HepG2 (cell line): ENCODE measurements at regions not wholly inside any gene's neighbourhood (a gene's known extent, or its start where the extent isn't known, plus 50 kb on each side); places are given as distances from the start of the nearest gene placed in this dataset.

Source experiments
- ATAC-seq: fragments of 200-7000 bp; cut with Tn5 transposase; 3 replicates; pipeline ENCODE4 v1.9.1; 2020; ENCODE audit warnings: mild to moderate bottlenecking, moderate library complexity
- BruUV-seq: library from RNA; stranded (reverse); fragments of 400-500 nt; replicated peaks from 2 replicates; lab custom pipeline; 2021; lab: Mats Ljungman, UMichigan
- CTCF ChIA-PET: fragments of 300-600 bp; formaldehyde crosslinking; extraction: SDS; loops from one replicate; lab custom pipeline; 2021; ENCODE audit warnings: low total read pairs, inconsistent platforms, low intra/inter-chr PET ratio; lab: Yijun Ruan, JAX
- POLR2A ChIA-PET: fragments of 350-600 bp; sonication (Branson Sonifier 250); formaldehyde crosslinking; loops from one replicate; lab custom pipeline; 2020; ENCODE audit warnings: antibody characterized with exemption, inconsistent platforms; lab: Yijun Ruan, JAX
- DNase-seq: peaks from one replicate; pipeline ENCODE4 v3.0.0-alpha.2; 2015; ENCODE audit warnings: low spot score
- FAIRE-seq: peaks from 3 replicates; lab custom pipeline; 2011; peaks lifted over from hg19 to GRCh38; lab: Jason Lieb, UNC
- H2AFZ ChIP-seq: one replicate; pipeline ENCODE4 v1.6.1; 2011; ENCODE audit warnings: low read length, inconsistent platforms
- H3K27ac ChIP-seq: fragments of 300-600 bp; 3 replicates; pipeline ENCODE4 v1.8.0; 2011; ENCODE audit warnings: mixed run types, mild to moderate bottlenecking, mixed read lengths, low read length, inconsistent platforms; ENCODE audit not compliant: insufficient read depth; ENCODE audit errors: extremely low read length
- H3K27me3 ChIP-seq, 2 experiments: fragments of 200-600 bp in 1 of 2; 2 replicates in 1 of 2; 3 replicates in 1 of 2; pipeline versions ENCODE4 v1.6.0 to v1.8.0; 2011; ENCODE audit warnings: low read length in 2 of 2, mild to moderate bottlenecking in 2 of 2, moderate library complexity in 2 of 2, inconsistent platforms in 1 of 2; ENCODE audit not compliant: insufficient read depth in 2 of 2, control insufficient read depth in 1 of 2
- H3K36me3 ChIP-seq, 2 experiments: fragments of 200-600 bp in 1 of 2; replicated peaks in 1 of 2; 2 replicates in 1 of 2; 3 replicates in 1 of 2; pipeline versions ENCODE4 v1.5.1 to v1.8.0; 2011; ENCODE audit warnings: low read length in 2 of 2, inconsistent platforms in 1 of 2; ENCODE audit not compliant: insufficient read depth in 2 of 2, control insufficient read depth in 1 of 2
- H3K4me1 ChIP-seq: 2 replicates; pipeline ENCODE4 v1.5.1; 2012; ENCODE audit warnings: low read length, inconsistent platforms; ENCODE audit not compliant: insufficient read depth
- H3K4me2 ChIP-seq: 2 replicates; pipeline ENCODE4 v1.6.0; 2011; ENCODE audit warnings: low read depth, low read length, inconsistent platforms
- H3K4me3 ChIP-seq, 3 experiments: fragments of 200-600 bp in 1 of 3; sonication (generic), shearing (Covaris generic) in 1 of 3; replicated peaks in 1 of 3; 2 replicates each; pipeline ENCODE4 v1.5.1; 2011 to 2016; ENCODE audit warnings: low read length in 3 of 3, inconsistent platforms in 2 of 3, low read depth in 2 of 3, mild to moderate bottlenecking in 2 of 3, control low read depth in 1 of 3, mixed read lengths in 1 of 3; ENCODE audit not compliant: insufficient read depth in 1 of 3
- H3K79me2 ChIP-seq: one replicate; pipeline ENCODE4 v1.6.1; 2011; ENCODE audit warnings: low read length, inconsistent platforms; ENCODE audit not compliant: insufficient read depth
- H3K9ac ChIP-seq: 2 replicates; pipeline ENCODE4 v1.6.0; 2011; ENCODE audit warnings: mild to moderate bottlenecking, low read depth, low read length, inconsistent platforms; ENCODE audit not compliant: insufficient read depth
- H3K9me3 ChIP-seq: 2 replicates; pipeline ENCODE4 v1.5.1; 2012; ENCODE audit warnings: mild to moderate bottlenecking, low read length
- H4K20me1 ChIP-seq: 2 replicates; pipeline ENCODE4 v1.6.0; 2011; ENCODE audit warnings: inconsistent platforms, mild to moderate bottlenecking, low read length, moderate library complexity; ENCODE audit not compliant: insufficient read depth
- ARNT ChIP-seq: fragments of 450-650 bp; IDR thresholded peaks from 2 replicates; pipeline ENCODE4 v1.6.1; 2017
- ARNTL ChIP-seq: sonication (generic); formaldehyde crosslinking; IDR thresholded peaks from 2 replicates; pipeline ENCODE4 v1.4.0; 2020; ENCODE audit warnings: mild to moderate bottlenecking, missing genetic modification reagents
- CEBPG ChIP-seq: IDR thresholded peaks from 2 replicates; pipeline ENCODE4 v1.6.1; 2016
- FOXP1 ChIP-seq, 2 experiments: fragments of 450-650 bp in 1 of 2; IDR thresholded peaks; 2 replicates each; pipeline ENCODE4 v1.6.1; 2017 to 2018; ENCODE audit warnings: antibody characterized with exemption in 1 of 2
- HCFC1 ChIP-seq: fragments of 150-350 bp; IDR thresholded peaks from 2 replicates; pipeline ENCODE4 v1.6.1; 2014; ENCODE audit warnings: low read depth, low read length
- HMG20A ChIP-seq: IDR thresholded peaks from 2 replicates; pipeline ENCODE4 v1.6.1; 2016; ENCODE audit warnings: borderline replicate concordance
- HMG20B ChIP-seq: conservative IDR thresholded peaks from 2 replicates; pipeline ENCODE4 v1.6.1; 2016; ENCODE audit warnings: missing genetic modification reagents, missing compliant biosample characterization
- HNF4A ChIP-seq: sonication (generic); formaldehyde crosslinking; IDR thresholded peaks from 2 replicates; pipeline ENCODE4 v1.4.0; 2020; ENCODE audit warnings: missing genetic modification reagents
- IRF1 ChIP-seq: sonication (generic); formaldehyde crosslinking; IDR thresholded peaks from 2 replicates; pipeline ENCODE4 v1.4.0; 2020; ENCODE audit warnings: low read depth, mild to moderate bottlenecking, missing genetic modification reagents
- PHB2 ChIP-seq: fragments of 450-650 bp; IDR thresholded peaks from 2 replicates; pipeline ENCODE4 v1.6.1; 2018; ENCODE audit not compliant: partially characterized antibody
- RBM39 ChIP-seq: fragments of 200-400 bp; formaldehyde crosslinking; IDR thresholded peaks from one replicate; pipeline ENCODE4 v1.6.1; 2018; ENCODE audit warnings: antibody characterized with exemption, mild to moderate bottlenecking, low read depth, low read length; ENCODE audit not compliant: poor library complexity, severe bottlenecking
- SIX4 ChIP-seq: sonication (generic); formaldehyde crosslinking; IDR thresholded peaks from 2 replicates; pipeline ENCODE4 v1.4.0; 2020; ENCODE audit warnings: missing genetic modification reagents
- SP5 ChIP-seq: IDR thresholded peaks from 2 replicates; pipeline ENCODE4 v1.6.1; 2016; ENCODE audit warnings: low read depth, borderline replicate concordance
- TBX3 ChIP-seq: fragments of 450-650 bp; IDR thresholded peaks from 2 replicates; pipeline ENCODE4 v1.6.1; 2017; ENCODE audit warnings: antibody characterized with exemption, mild to moderate bottlenecking, inconsistent platforms, borderline replicate concordance
- TEAD2 ChIP-seq: sonication (generic); formaldehyde crosslinking; IDR thresholded peaks from 2 replicates; pipeline ENCODE4 v1.9.0; 2021; ENCODE audit warnings: missing genetic modification reagents
- ZBTB26 ChIP-seq: IDR thresholded peaks from 2 replicates; pipeline ENCODE4 v1.6.1; 2016; ENCODE audit warnings: missing compliant biosample characterization, missing genetic modification reagents, borderline replicate concordance
- ZBTB39 ChIP-seq: sonication (generic); formaldehyde crosslinking; IDR thresholded peaks from 2 replicates; pipeline ENCODE4 v1.5.0; 2020; ENCODE audit warnings: missing genetic modification reagents
- ZFP36L1 ChIP-seq: sonication (generic); formaldehyde crosslinking; IDR thresholded peaks from 2 replicates; pipeline ENCODE4 v1.8.0; 2022; ENCODE audit warnings: mild to moderate bottlenecking, missing genetic modification reagents, moderate library complexity
- ZNF225 ChIP-seq: sonication (generic); formaldehyde crosslinking; IDR thresholded peaks from 2 replicates; pipeline ENCODE4 v1.4.0; 2020; ENCODE audit warnings: mild to moderate bottlenecking, missing genetic modification reagents
- ZNF451 ChIP-seq: sonication (generic); formaldehyde crosslinking; IDR thresholded peaks from 2 replicates; pipeline ENCODE4 v1.5.0; 2020; ENCODE audit warnings: mild to moderate bottlenecking, missing genetic modification reagents
- ZNF569 ChIP-seq: sonication (generic); formaldehyde crosslinking; IDR thresholded peaks from 2 replicates; pipeline ENCODE4 v1.5.0; 2020; ENCODE audit warnings: mild to moderate bottlenecking, missing genetic modification reagents, moderate library complexity, borderline replicate concordance
- ZNF589 ChIP-seq: sonication (generic); formaldehyde crosslinking; conservative IDR thresholded peaks from 2 replicates; pipeline ENCODE4 v1.8.0; 2022; ENCODE audit warnings: mild to moderate bottlenecking, moderate library complexity, missing genetic modification reagents
- WGBS: methylation state at CpG from one replicate; pipeline ENCODE4 v1.1.6; 2017; ENCODE audit warnings: low lambda C conversion rate; 5-methylcytosine and 5-hydroxymethylcytosine counted together
- in situ Hi-C: cut with HindIII; loops from 2 replicates; pipeline ENCODE4 v1.10.0; 2017; ENCODE audit warnings: low pct_unique_long_range_greater_than_20kb; ENCODE audit not compliant: extremely low pct_ligation_motif_present
- intact Hi-C: fragments of 100-400 bp; cut with micrococcal nuclease; formaldehyde crosslinking; loops from one replicate; pipeline ENCODE4 v1.10.0; 2022; ENCODE audit not compliant: unreplicated experiment

GRCh38 chr5:61919920-61920319 is 386.1 kb upstream of the KIF2A start (continued):
- TF ChIP-seq ZBTB26 (CRISPR knock-in tag) (peak; percentile 93), TEAD2 (CRISPR knock-in tag) (no peak), ARNT (no peak), CEBPG (peak; percentile 87), HNF4A (CRISPR knock-in tag) (peak; percentile 90), ZNF451 (CRISPR knock-in tag) (no peak), FOXP1 (IDR thresholded peaks at IDR 0.05) (no peak), FOXP1 (CRISPR knock-in tag; IDR thresholded peaks at IDR 0.05) (peak; percentile 56; the same call in 1 of the 2 replicates), HMG20A (CRISPR knock-in tag) (0 out of 2 replicates have a peak, but pooled peaks have one; percentile 13)

- H3K4me1 ChIP-seq, result 0 out of 2 replicates have a peak, but pooled peaks cover 7% of the 10 kb centered on the region
- ATAC-seq (no peak), FAIRE-seq (no peak), DNase-seq (no peak)
- H3K9me3 ChIP-seq, result no peaks in the 10 kb centered on the region
- no peak overlapping the region for H2AFZ ChIP-seq
- no peak overlapping the region for H3K4me3 ChIP-seq
- no peaks in the 10 kb centered on the region for H3K36me3 ChIP-seq
- CTCF ChIA-PET, result no interaction called here
- POLR2A ChIA-PET, result no interaction called here
- H3K27ac ChIP-seq, result no peak overlapping the region
- in situ Hi-C loops (no loop called here), intact Hi-C loops (no loop called here)
- no TSS peak for BruUV-seq
- no peaks in the 10 kb centered on the region for H3K79me2 ChIP-seq
- H4K20me1 ChIP-seq, result no peaks in the 10 kb centered on the region
- WGBS, result 0% methylated on average over 1 of the region's 1 CpG
- H3K9ac ChIP-seq, result no peak overlapping the region
- no peaks in the 10 kb centered on the region for H3K27me3 ChIP-seq
- no peak overlapping the region for H3K4me2 ChIP-seq
- TF ChIP-seq RBM39 (no peak), SP5 (CRISPR knock-in tag) (no peak), ZNF589 (CRISPR knock-in tag) (no peak), ZBTB39 (CRISPR knock-in tag) (no peak), ARNTL (no peak), ZNF569 (CRISPR knock-in tag) (no peak), ZFP36L1 (CRISPR knock-in tag) (no peak), IRF1 (no peak), HCFC1 (no peak), HMG20B (no peak), SIX4 (CRISPR knock-in tag) (no peak), PHB2 (no peak), TBX3 (no peak), ZNF225 (CRISPR knock-in tag) (no peak)
Measured at GRCh38 chr5:61924251-61924650, 381.8 kb upstream of the KIF2A start.
